Testis (tissue), 2 donors: ENCODE measurements at regions not wholly inside any gene's neighbourhood (a gene's known extent, or its start where the extent isn't known, plus 50 kb on each side); places are given as distances from the start of the nearest gene placed in this dataset.

Source experiments
- DNase-seq: peaks from one replicate; pipeline ENCODE4 v3.0.0-alpha.2; 2019
- H3K27ac ChIP-seq, 2 donors: fragments of 200-600 bp; sonication (generic); one replicate each; pipeline ENCODE4 v1.5.1; 2019
- H3K27me3 ChIP-seq: fragments of 200-600 bp; sonication (generic); one replicate; pipeline ENCODE4 v1.5.1; 2019
- H3K36me3 ChIP-seq: fragments of 200-600 bp; sonication (generic); one replicate; pipeline ENCODE4 v1.5.1; 2017; ENCODE audit warnings: low read depth; ENCODE audit errors: missing control alignments
- H3K4me1 ChIP-seq: fragments of 200-600 bp; sonication (generic); one replicate; pipeline ENCODE4 v1.5.1; 2019
- H3K4me3 ChIP-seq, 2 donors: fragments of 200-600 bp; sonication (generic); one replicate each; pipeline ENCODE4 v1.5.1; 2017 to 2019
- H3K9me3 ChIP-seq: fragments of 200-600 bp; sonication (generic); one replicate; pipeline ENCODE4 v1.5.1; 2017
- CTCF ChIP-seq, 3 experiments: fragments of 450-650 bp in 2 of 3; fragments of 200-600 bp in 1 of 3; sonication (generic) in 1 of 3; IDR thresholded peaks; one replicate each; pipeline ENCODE4 v1.5.1; 2016 to 2019; ENCODE audit warnings: antibody characterized with exemption in 3 of 3, mild to moderate bottlenecking in 2 of 3, moderate library complexity in 1 of 3
- POLR2A ChIP-seq: fragments of 450-650 bp; IDR thresholded peaks from one replicate; pipeline ENCODE4 v1.6.1; 2017; ENCODE audit warnings: antibody characterized with exemption, mild to moderate bottlenecking, moderate library complexity
- WGBS, 2 donors: methylation state at CpG; one replicate each; pipeline ENCODE4 v1.1.5; 2018; 5-methylcytosine and 5-hydroxymethylcytosine counted together
- intact Hi-C: fragments of 100-400 bp; cut with DNase I; formaldehyde crosslinking; loops from one replicate; pipeline ENCODE4 v1.15.1; 2023; ENCODE audit warnings: low total_unique reads

GRCh38 chr19:30685426-30686000 lies 313.3 kb downstream of the ZNF536 start:
- no peak overlapping the region for H3K27ac ChIP-seq
- intact Hi-C loops = loop anchor here (5.0 kb wide), 1 partner anchor 1537 kb away; no protein-coding TSS in a partner anchor
- H3K27me3 ChIP-seq = no peaks in the 10 kb centered on the region
- no peak overlapping the region for H3K4me3 ChIP-seq
- no peaks in the 10 kb centered on the region for H3K36me3 ChIP-seq
- no peak for TF ChIP-seq CTCF (IDR thresholded peaks at IDR 0.05)
- no peak for TF ChIP-seq POLR2A
- no peaks in the 10 kb centered on the region for H3K9me3 ChIP-seq
- 84 to 86% methylated on average over 13 of the region's 13 CpGs for WGBS, 2 donors
- H3K4me1 ChIP-seq = peaks cover 19% of the 10 kb centered on the region
- no peak for DNase-seq

GRCh38 chr19:30684613-30685012 lies 312.4 kb downstream of the ZNF536 start:
- Histone ChIP-seq H3K36me3 (no peaks in the 10 kb centered on the region), H3K4me1 (peaks cover 19% of the 10 kb centered on the region), H3K27ac (no peak overlapping the region), H3K9me3 (no peaks in the 10 kb centered on the region), H3K27me3 (no peaks in the 10 kb centered on the region), H3K4me3 (no peak overlapping the region)
- no peak for DNase-seq
- TF ChIP-seq CTCF (IDR thresholded peaks at IDR 0.05) = no peak
- TF ChIP-seq POLR2A = no peak
- 85% methylated on average over 10 of the region's 10 CpGs for WGBS, 2 donors
- intact Hi-C loops = loop anchor here (5.0 kb wide), 1 partner anchor 1538 kb away; no protein-coding TSS in a partner anchor

GRCh38 chr19:30682999-30683536 lies 310.9 kb downstream of the ZNF536 start:
- Histone ChIP-seq H3K4me3 (no peak overlapping the region), H3K4me1 (peaks cover 19% of the 10 kb centered on the region), H3K27ac (no peak overlapping the region), H3K27me3 (no peaks in the 10 kb centered on the region), H3K9me3 (no peaks in the 10 kb centered on the region), H3K36me3 (no peaks in the 10 kb centered on the region)
- TF ChIP-seq CTCF (IDR thresholded peaks at IDR 0.05) = peak; percentile 84 to 92 (median 91)
- no peak for TF ChIP-seq POLR2A
- intact Hi-C loops = no loop called here
- DNase-seq = peak; percentile 86
- WGBS, 2 donors = 7% methylated on average over 13 of the region's 13 CpGs

- no peaks in the 10 kb centered on the region for H3K27me3 ChIP-seq
- no peaks in the 10 kb centered on the region for H3K9me3 ChIP-seq
- H3K27ac ChIP-seq = no peak overlapping the region
- peaks cover 19% of the 10 kb centered on the region for H3K4me1 ChIP-seq
- H3K36me3 ChIP-seq = no peaks in the 10 kb centered on the region
- 39 to 44% methylated on average over 26 to 27 of the region's 27 CpGs for WGBS, 2 donors
- TF ChIP-seq POLR2A (no peak), CTCF (IDR thresholded peaks at IDR 0.05) (no peak)
- no peak for DNase-seq
- intact Hi-C loops = no loop called here
- no peak overlapping the region for H3K4me3 ChIP-seq
These were observed 310.2 kb downstream of the ZNF536 start for GRCh38 chr19:30682146-30682998.
